H1 (cell line): ENCODE measurements at regions not wholly inside any gene's neighbourhood (a gene's known extent, or its start where the extent isn't known, plus 50 kb on each side); places are given as distances from the start of the nearest gene placed in this dataset.

Experiments
- CBX5 ChIP-seq: fragments of 300-800, 300-1000 bp; sonication (generic); IDR thresholded peaks from 2 replicates; pipeline ENCODE4 v1.7.1; 2016; ENCODE audit warnings: antibody characterized with exemption, low read length, low read depth
- POLR2A ChIP-seq, 2 experiments: IDR thresholded peaks; 1 replicate in 1 of 2; 2 replicates in 1 of 2; pipeline ENCODE4 v1.6.1; 2011; ENCODE audit warnings: low read depth in 2 of 2, low read length in 2 of 2, mild to moderate bottlenecking in 2 of 2; ENCODE audit errors: control extremely low read depth in 1 of 2
- ZNF274 ChIP-seq: IDR thresholded peaks from 2 replicates; pipeline ENCODE4 v1.7.0; 2012; ENCODE audit warnings: low read length, borderline replicate concordance; ENCODE audit errors: extremely low read depth
- TF ChIP-seq, protein P1 (sequence below), 3 experiments: IDR thresholded peaks; 1 replicate in 2 of 3; 2 replicates in 1 of 3; pipeline versions ENCODE4 v1.5.1 to v1.6.1; 2011; ENCODE audit warnings: low read length in 3 of 3, mild to moderate bottlenecking in 3 of 3, inconsistent platforms in 2 of 3, low read depth in 1 of 3, moderate library complexity in 1 of 3; ENCODE audit not compliant: insufficient read depth in 1 of 3; ENCODE audit errors: control extremely low read depth in 1 of 3

DNA sequence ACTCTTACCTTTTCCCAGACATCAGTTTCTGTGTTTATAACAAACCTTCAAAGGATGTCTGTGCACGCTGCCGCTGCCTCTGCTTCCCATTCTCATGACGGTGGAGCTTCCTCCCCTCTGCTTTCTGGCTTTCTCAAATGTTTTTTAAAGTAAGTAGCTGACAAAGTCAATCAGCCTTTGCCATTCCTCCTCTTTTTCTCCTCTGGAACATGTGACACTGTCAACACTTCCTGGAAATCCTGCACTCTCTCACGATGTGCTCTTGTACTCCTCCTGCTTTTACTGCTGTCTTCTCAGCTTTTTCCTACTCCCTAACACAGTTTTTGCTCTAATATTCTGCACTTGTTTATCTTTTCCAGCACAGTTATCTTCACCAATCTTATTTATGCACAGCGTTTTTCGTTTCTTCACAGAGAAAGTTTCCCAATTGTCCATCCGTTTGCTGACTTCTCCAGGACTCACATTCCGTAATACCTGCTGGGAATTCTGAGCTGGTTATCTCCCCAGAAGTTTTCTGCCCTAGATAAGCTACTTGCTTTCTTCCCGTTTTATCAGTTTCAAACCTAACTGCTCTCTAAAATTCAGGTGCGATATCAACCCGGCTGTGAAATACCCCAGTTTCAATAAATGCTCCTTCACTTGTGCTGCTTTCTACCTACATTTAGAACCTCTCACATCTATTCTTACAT is 465.6 kb upstream of the AGA start:
- TF ChIP-seq, protein P1, sequence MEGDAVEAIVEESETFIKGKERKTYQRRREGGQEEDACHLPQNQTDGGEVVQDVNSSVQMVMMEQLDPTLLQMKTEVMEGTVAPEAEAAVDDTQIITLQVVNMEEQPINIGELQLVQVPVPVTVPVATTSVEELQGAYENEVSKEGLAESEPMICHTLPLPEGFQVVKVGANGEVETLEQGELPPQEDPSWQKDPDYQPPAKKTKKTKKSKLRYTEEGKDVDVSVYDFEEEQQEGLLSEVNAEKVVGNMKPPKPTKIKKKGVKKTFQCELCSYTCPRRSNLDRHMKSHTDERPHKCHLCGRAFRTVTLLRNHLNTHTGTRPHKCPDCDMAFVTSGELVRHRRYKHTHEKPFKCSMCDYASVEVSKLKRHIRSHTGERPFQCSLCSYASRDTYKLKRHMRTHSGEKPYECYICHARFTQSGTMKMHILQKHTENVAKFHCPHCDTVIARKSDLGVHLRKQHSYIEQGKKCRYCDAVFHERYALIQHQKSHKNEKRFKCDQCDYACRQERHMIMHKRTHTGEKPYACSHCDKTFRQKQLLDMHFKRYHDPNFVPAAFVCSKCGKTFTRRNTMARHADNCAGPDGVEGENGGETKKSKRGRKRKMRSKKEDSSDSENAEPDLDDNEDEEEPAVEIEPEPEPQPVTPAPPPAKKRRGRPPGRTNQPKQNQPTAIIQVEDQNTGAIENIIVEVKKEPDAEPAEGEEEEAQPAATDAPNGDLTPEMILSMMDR (IDR thresholded peaks at IDR 0.05; ENCODE audit: control extremely low read depth in 1 of 3, insufficient read depth in 1 of 3, low read depth in 1 of 3, low read length in 3 of 3), result no peak
- TF ChIP-seq CBX5 (no peak), POLR2A (IDR thresholded peaks at IDR 0.05; ENCODE audit: control extremely low read depth in 1 of 2, low read depth in 2 of 2, low read length in 2 of 2) (no peak), ZNF274 (no peak)
